Right atrium auricular region (tissue), 2 donors: ENCODE measurements at regions not wholly inside any gene's neighbourhood (a gene's known extent, or its start where the extent isn't known, plus 50 kb on each side); places are given as distances from the start of the nearest gene placed in this dataset.

Experiments
- DNase-seq: peaks from one replicate; pipeline ENCODE4 v3.0.0-alpha.2; 2019; ENCODE audit warnings: low spot score
- H3K27ac ChIP-seq, 2 donors: fragments of 200-600 bp; sonication (generic); 1 replicate in 1 of 2; 2 replicates in 1 of 2; pipeline ENCODE4 v1.5.1; 2016 to 2019
- H3K27me3 ChIP-seq, 2 donors: fragments of 200-600 bp; sonication (generic); one replicate each; pipeline versions ENCODE4 v1.5.1 to v1.6.0; 2017 to 2019
- H3K36me3 ChIP-seq: fragments of 200-600 bp; sonication (generic); one replicate; pipeline ENCODE4 v1.5.1; 2016
- H3K4me1 ChIP-seq, 2 donors: fragments of 200-600 bp; sonication (generic); one replicate each; pipeline versions ENCODE4 v1.5.1 to v1.6.0; 2017 to 2019
- H3K4me3 ChIP-seq, 2 donors: fragments of 200-600 bp; sonication (generic); 1 replicate in 1 of 2; 2 replicates in 1 of 2; pipeline ENCODE4 v1.5.1; 2017 to 2019; ENCODE audit warnings: mild to moderate bottlenecking in 1 of 2, moderate library complexity in 1 of 2
- H3K9me3 ChIP-seq, 2 donors: fragments of 200-600 bp; sonication (generic); one replicate each; pipeline ENCODE4 v1.5.1; 2019
- CTCF ChIP-seq, 2 donors: fragments of 200-600 bp; sonication (generic); IDR thresholded peaks; one replicate each; pipeline ENCODE4 v1.5.1; 2019; ENCODE audit warnings: antibody characterized with exemption in 2 of 2

DNA sequence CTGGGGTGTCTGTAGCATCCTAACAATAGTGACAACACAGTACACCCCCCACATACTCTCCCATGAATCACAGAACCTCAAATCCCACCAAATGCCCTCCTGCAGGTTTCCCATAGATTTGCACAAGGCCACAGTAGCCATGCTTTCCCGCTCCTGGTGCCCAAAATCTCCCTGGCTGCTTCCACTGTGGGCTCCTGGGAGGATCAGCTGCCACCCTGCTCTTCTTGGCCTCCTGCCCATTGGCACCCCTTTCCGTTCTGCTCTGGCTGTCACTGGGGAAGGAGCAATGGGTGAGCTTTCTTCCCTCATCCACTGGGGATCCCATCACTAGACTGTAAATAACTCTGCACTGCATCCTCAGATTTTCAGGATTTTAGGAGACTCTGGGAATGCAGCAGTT, 92.1 kb upstream of the SLC24A5 start:
- Histone ChIP-seq H3K36me3 (no peaks in the 10 kb centered on the region), H3K27me3 (no peaks in the 10 kb centered on the region), H3K9me3 (no peaks in the 10 kb centered on the region), H3K4me3 (no peak overlapping the region), H3K4me1 (no peaks in the 10 kb centered on the region), H3K27ac (no peak overlapping the region)
- TF ChIP-seq CTCF (IDR thresholded peaks at IDR 0.05), result no peak
- no peak for DNase-seq

DNA sequence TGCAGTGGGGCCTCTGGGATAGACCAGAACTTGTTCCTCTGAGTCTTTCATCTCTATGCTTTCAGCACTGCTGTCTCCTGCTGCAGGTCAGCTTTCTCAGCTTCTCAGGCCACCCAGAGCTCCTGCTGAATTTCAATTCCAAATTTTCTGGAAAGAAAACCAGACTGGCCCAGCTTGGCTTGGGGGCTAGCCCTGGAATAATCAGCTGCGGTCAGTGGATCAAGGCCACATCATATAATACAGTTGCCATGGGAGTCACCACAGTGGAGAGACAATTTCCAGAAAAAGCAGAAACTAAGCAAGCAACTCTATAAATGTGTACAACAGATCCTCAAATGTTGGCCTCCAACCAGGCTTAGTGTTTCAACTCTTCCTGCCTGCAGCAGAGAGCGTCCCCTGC, 91.1 kb upstream of the SLC24A5 start:
- H3K9me3 ChIP-seq, result no peaks in the 10 kb centered on the region
- H3K27ac ChIP-seq, result no peak overlapping the region
- DNase-seq, result no peak
- no peak for TF ChIP-seq CTCF (IDR thresholded peaks at IDR 0.05)
- no peaks in the 10 kb centered on the region for H3K36me3 ChIP-seq
- H3K4me1 ChIP-seq, result no peaks in the 10 kb centered on the region
- H3K4me3 ChIP-seq, result no peak overlapping the region
- no peaks in the 10 kb centered on the region for H3K27me3 ChIP-seq

GRCh38 chr15:48031466-48031865, 89.3 kb upstream of the SLC24A5 start:
- DNase-seq, result no peak
- Histone ChIP-seq H3K36me3 (no peaks in the 10 kb centered on the region), H3K27ac (no peak overlapping the region), H3K9me3 (no peaks in the 10 kb centered on the region), H3K4me3 (no peak overlapping the region), H3K27me3 (no peaks in the 10 kb centered on the region), H3K4me1 (no peaks in the 10 kb centered on the region)
- no peak for TF ChIP-seq CTCF (IDR thresholded peaks at IDR 0.05)

GRCh38 chr15:48031973-48032372, 88.8 kb upstream of the SLC24A5 start:
- no peaks in the 10 kb centered on the region for H3K36me3 ChIP-seq
- H3K27ac ChIP-seq, result no peak overlapping the region
- no peaks in the 10 kb centered on the region for H3K27me3 ChIP-seq
- H3K4me3 ChIP-seq, result no peak overlapping the region
- no peaks in the 10 kb centered on the region for H3K9me3 ChIP-seq
- TF ChIP-seq CTCF (IDR thresholded peaks at IDR 0.05), result no peak
- DNase-seq, result no peak
- no peaks in the 10 kb centered on the region for H3K4me1 ChIP-seq

DNA sequence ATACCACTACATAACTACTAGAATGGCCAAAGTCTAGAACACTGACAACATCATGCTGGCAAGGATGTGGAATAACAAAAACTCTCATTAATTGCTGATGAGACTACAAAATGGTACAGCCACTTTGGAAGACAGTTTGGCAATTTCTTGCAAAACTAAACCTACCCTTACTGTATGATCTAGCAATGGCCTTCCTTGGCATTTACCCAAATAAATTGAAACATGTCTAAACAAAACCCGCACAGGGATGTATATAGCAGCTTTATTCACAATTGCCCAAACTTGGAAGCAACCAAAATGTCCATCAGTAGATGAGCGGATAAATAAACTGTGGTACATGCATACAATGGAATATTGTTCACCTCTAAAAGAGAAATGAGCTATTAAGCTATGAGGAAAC, 87.9 kb upstream of the SLC24A5 start:
- H3K36me3 ChIP-seq, result no peaks in the 10 kb centered on the region
- DNase-seq, result no peak
- no peak for TF ChIP-seq CTCF (IDR thresholded peaks at IDR 0.05)
- no peaks in the 10 kb centered on the region for H3K4me1 ChIP-seq
- no peak overlapping the region for H3K27ac ChIP-seq
- no peaks in the 10 kb centered on the region for H3K27me3 ChIP-seq
- no peak overlapping the region for H3K4me3 ChIP-seq
- H3K9me3 ChIP-seq, result no peaks in the 10 kb centered on the region

DNA sequence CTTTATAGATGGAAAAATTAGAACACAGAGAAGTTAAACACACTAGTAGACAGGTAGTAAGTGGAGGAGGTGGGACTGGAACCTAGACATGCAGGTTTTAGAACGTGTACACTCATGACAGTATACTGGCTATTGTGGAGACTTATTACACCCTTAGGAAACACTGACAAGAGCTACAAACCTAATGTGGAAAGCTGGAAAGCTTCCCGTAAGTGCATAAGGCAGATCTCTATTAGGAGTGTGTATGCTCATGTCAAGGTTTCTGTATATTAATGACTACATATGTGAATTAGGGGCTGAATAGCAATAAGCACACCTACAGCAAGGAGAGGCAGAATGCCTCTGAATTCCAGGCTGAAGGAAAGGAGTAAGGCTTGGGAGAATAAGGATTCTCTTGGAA, 82.6 kb upstream of the SLC24A5 start:
- DNase-seq, result no peak
- no peaks in the 10 kb centered on the region for H3K4me1 ChIP-seq
- no peak for TF ChIP-seq CTCF (IDR thresholded peaks at IDR 0.05)
- H3K9me3 ChIP-seq, result peaks cover 0 to 8% of the 10 kb centered on the region in 2 donors
- H3K27ac ChIP-seq, result no peak overlapping the region
- H3K27me3 ChIP-seq, result no peaks in the 10 kb centered on the region
- no peaks in the 10 kb centered on the region for H3K36me3 ChIP-seq
- H3K4me3 ChIP-seq, result no peak overlapping the region
